Tibial artery (tissue), 4 donors: ENCODE measurements at regions not wholly inside any gene's neighbourhood (a gene's known extent, or its start where the extent isn't known, plus 50 kb on each side); places are given as distances from the start of the nearest gene placed in this dataset.
"Not testable (repeated sequence)": the region's sequence is repeated elsewhere in the genome, so short reads cannot be mapped to it uniquely, and the experiment has no call there.

Experiments
- DNase-seq, 2 donors: peaks; one replicate each; pipeline ENCODE4 v3.0.0-alpha.2; 2019
- H3K27ac ChIP-seq, 2 donors: fragments of 200-600 bp; sonication (generic) in 1 of 2; 1 replicate in 1 of 2; 2 replicates in 1 of 2; pipeline ENCODE4 v1.5.1; 2018 to 2019; ENCODE audit warnings: mild to moderate bottlenecking in 1 of 2
- H3K27me3 ChIP-seq, 2 donors: fragments of 200-600 bp; sonication (generic) in 1 of 2; one replicate each; pipeline versions ENCODE4 v1.5.1 to v1.6.0; 2016 to 2019
- H3K36me3 ChIP-seq, 3 donors: fragments of 200-600 bp; sonication (generic) in 2 of 3; one replicate each; pipeline ENCODE4 v1.5.1; 2016 to 2019; ENCODE audit warnings: mild to moderate bottlenecking in 2 of 3
- H3K4me1 ChIP-seq, 4 donors: fragments of 200-600 bp; sonication (generic) in 2 of 4; 1 replicate in 3 of 4; 2 replicates in 1 of 4; pipeline ENCODE4 v1.5.1; 2016 to 2019
- H3K4me3 ChIP-seq, 2 donors: fragments of 200-600 bp; sonication (generic) in 1 of 2; 1 replicate in 1 of 2; 2 replicates in 1 of 2; pipeline ENCODE4 v1.5.1; 2018 to 2019; ENCODE audit warnings: mild to moderate bottlenecking in 2 of 2
- H3K9me3 ChIP-seq, 3 donors: fragments of 200-600 bp; sonication (generic) in 1 of 3; one replicate each; pipeline ENCODE4 v1.5.1; 2016 to 2019
- intact Hi-C: fragments of 100-400 bp; cut with DNase I; formaldehyde crosslinking; loops from one replicate; pipeline ENCODE4 v1.15.0; 2023; ENCODE audit warnings: low total_unique reads
- TF ChIP-seq, protein P1 (sequence below), 2 experiments: fragments of 200-600 bp in 1 of 2; fragments of 450-650 bp in 1 of 2; IDR thresholded peaks; one replicate each; pipeline ENCODE4 v1.5.1; 2017 to 2019; ENCODE audit warnings: antibody characterized with exemption in 2 of 2, mild to moderate bottlenecking in 1 of 2, moderate library complexity in 1 of 2

DNA sequence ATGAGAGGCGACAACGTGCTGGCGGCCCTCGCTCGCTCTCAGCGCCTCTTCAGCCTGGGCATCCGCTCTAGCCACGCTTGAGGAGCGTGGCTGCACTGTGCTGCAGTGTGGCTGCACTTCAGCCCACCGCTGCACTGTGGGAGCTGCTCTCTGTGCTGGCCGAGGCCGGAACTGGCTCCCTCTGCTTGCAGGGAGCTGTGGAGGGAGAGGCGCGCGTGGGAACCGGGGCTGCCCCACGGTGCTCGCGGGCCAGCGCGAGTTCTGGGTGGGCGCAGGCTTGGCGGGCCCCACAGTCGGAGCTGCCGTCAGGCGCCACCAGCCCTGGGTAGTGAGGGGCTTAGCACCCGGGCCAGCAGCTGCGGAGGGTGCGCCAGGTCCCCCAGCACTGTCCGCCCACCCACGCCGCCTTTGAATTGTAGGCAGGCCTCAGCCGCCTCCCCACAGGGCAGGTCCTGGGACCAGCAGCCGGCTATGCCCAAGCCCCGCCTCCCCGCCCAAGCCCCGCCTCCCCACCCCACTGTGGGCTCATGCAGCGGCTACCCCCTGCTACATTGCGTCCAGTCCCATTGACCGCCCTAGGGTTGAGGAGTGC, 974.2 kb downstream of the FSCB start:
- no peak overlapping the region for H3K27ac ChIP-seq
- no peak overlapping the region for H3K4me3 ChIP-seq
- intact Hi-C loops = no loop called here
- DNase-seq = no peak
- no peaks in the 10 kb centered on the region for H3K27me3 ChIP-seq
- H3K9me3 ChIP-seq = no peaks in the 10 kb centered on the region
- TF ChIP-seq, protein P1, sequence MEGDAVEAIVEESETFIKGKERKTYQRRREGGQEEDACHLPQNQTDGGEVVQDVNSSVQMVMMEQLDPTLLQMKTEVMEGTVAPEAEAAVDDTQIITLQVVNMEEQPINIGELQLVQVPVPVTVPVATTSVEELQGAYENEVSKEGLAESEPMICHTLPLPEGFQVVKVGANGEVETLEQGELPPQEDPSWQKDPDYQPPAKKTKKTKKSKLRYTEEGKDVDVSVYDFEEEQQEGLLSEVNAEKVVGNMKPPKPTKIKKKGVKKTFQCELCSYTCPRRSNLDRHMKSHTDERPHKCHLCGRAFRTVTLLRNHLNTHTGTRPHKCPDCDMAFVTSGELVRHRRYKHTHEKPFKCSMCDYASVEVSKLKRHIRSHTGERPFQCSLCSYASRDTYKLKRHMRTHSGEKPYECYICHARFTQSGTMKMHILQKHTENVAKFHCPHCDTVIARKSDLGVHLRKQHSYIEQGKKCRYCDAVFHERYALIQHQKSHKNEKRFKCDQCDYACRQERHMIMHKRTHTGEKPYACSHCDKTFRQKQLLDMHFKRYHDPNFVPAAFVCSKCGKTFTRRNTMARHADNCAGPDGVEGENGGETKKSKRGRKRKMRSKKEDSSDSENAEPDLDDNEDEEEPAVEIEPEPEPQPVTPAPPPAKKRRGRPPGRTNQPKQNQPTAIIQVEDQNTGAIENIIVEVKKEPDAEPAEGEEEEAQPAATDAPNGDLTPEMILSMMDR (IDR thresholded peaks at IDR 0.05) = no peak
- no peaks in the 10 kb centered on the region for H3K36me3 ChIP-seq
- H3K4me1 ChIP-seq = no peaks in the 10 kb centered on the region

DNA sequence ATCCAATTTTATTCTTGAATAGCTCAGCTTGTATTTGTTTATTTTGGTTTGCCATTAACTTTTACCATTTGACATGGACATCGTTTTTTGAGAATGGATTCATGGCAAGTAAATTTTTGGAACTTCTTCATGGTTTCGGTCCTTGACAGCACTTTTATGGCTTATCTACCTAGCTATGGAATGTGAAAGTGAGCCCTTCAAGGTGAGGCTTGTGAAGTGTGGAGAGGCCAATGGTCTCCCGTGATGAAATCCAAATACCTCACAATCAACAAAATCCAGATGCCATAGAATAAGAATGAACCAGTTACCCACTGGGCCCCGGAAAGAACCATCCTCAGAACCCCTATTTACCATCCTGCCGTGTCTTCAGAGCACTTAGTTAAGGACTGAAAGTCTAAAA, 978.8 kb downstream of the FSCB start:
- H3K36me3 ChIP-seq = no peaks in the 10 kb centered on the region
- H3K4me1 ChIP-seq = no peaks in the 10 kb centered on the region
- no peaks in the 10 kb centered on the region for H3K27me3 ChIP-seq
- intact Hi-C loops = no loop called here
- TF ChIP-seq, protein P1 (IDR thresholded peaks at IDR 0.05) = no peak
- H3K9me3 ChIP-seq = no peaks in the 10 kb centered on the region
- DNase-seq = no peak
- no peak overlapping the region for H3K4me3 ChIP-seq
- H3K27ac ChIP-seq = no peak overlapping the region

DNA sequence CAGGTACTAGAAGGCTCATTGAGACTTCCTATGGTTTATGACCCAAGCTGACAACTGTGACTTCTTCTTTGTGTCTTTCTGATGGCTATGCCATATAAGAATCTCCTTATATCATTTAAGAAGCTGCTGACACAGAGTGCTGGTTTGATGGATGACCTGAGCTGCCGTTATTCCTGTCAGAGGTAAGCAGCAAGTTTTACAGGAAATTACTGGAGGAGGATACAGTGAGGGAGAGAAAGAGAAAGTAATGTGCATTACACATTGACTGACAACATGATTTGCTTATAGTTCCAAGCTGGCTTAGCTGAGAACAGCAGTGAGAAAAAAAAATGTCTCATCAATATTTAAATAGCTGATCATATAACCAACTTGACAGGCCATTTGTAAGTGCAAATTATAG, 981.4 kb downstream of the FSCB start:
- no peak for DNase-seq
- TF ChIP-seq, protein P1 (IDR thresholded peaks at IDR 0.05) = no peak
- H3K36me3 ChIP-seq = no peaks in the 10 kb centered on the region
- intact Hi-C loops = no loop called here
- H3K27ac ChIP-seq = no peak overlapping the region
- H3K4me3 ChIP-seq = no peak overlapping the region
- H3K4me1 ChIP-seq = no peaks in the 10 kb centered on the region
- H3K9me3 ChIP-seq = no peaks in the 10 kb centered on the region
- H3K27me3 ChIP-seq = no peaks in the 10 kb centered on the region

DNA sequence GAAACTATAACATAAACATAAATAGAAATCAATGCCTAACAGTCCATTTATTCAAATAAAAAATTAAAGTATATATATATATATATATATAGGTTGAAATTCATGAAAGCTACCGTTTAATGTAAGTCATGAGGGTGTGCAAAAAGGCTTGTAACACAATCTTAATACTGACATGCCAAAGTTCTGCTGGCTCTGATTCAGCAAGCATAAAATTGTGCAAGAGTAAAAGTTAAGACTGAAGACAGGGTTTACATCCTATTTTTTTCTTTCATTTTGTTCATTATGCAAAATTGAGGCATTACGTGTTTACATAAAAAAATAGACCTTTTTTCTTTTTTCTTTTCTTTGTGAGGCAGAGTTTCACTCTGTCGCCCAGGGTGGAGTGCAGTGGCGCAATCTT, 984.2 kb downstream of the FSCB start:
- Histone ChIP-seq H3K36me3 (no peaks in the 10 kb centered on the region), H3K27ac (no peak overlapping the region), H3K9me3 (no peaks in the 10 kb centered on the region), H3K27me3 (no peaks in the 10 kb centered on the region), H3K4me3 (no peak overlapping the region), H3K4me1 (no peaks in the 10 kb centered on the region)
- TF ChIP-seq, protein P1 (IDR thresholded peaks at IDR 0.05) = no peak
- intact Hi-C loops = no loop called here
- DNase-seq = no peak

DNA sequence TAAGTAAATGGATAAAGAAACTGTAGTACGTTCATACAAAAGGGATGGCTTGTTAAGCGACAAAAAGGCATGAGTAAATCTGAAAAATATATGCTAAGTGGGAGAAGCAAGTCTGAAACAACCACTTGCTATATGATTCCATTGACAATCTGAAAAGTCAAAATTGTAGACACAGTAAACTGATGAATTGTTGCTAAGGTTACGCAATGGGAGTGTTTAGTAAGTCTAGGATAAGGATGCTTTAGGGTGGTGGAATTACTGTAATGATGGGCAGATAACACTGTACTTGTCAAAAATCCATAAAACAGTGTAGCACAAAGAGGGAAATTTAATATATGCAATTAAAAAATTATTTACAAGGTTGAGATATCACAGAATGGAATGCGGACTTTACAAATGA, 984.9 kb downstream of the FSCB start:
- H3K4me1 ChIP-seq = no peaks in the 10 kb centered on the region
- H3K4me3 ChIP-seq = no peak overlapping the region
- H3K27ac ChIP-seq = no peak overlapping the region
- DNase-seq = no peak
- H3K9me3 ChIP-seq = no peaks in the 10 kb centered on the region
- H3K27me3 ChIP-seq = no peaks in the 10 kb centered on the region
- H3K36me3 ChIP-seq = no peaks in the 10 kb centered on the region
- TF ChIP-seq, protein P1 (IDR thresholded peaks at IDR 0.05) = no peak
- intact Hi-C loops = no loop called here

DNA sequence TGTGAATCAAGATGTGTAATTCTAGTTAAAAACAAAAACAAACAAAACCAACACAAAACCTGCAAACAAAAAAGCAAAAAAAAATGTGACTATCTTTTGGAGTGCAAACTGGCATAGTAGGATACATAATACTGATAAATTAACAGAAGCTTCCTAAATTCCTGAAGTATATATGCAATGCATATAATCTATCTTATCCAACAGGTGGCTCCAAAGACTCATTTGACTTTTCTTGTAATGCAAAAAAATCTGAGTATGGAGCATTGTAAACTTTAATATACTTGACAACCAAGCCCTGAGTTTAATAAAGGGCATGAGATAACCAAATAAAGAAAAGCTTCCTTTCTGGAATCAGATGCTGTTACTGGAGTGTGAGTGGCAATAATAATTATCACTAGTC, 1003.6 kb downstream of the FSCB start:
- intact Hi-C loops = no loop called here
- Histone ChIP-seq H3K27ac (no peak overlapping the region), H3K36me3 (no peaks in the 10 kb centered on the region), H3K4me1 (no peaks in the 10 kb centered on the region), H3K27me3 (no peaks in the 10 kb centered on the region), H3K9me3 (no peaks in the 10 kb centered on the region), H3K4me3 (no peak overlapping the region)
- no peak for DNase-seq
- TF ChIP-seq, protein P1 (IDR thresholded peaks at IDR 0.05) = no peak

DNA sequence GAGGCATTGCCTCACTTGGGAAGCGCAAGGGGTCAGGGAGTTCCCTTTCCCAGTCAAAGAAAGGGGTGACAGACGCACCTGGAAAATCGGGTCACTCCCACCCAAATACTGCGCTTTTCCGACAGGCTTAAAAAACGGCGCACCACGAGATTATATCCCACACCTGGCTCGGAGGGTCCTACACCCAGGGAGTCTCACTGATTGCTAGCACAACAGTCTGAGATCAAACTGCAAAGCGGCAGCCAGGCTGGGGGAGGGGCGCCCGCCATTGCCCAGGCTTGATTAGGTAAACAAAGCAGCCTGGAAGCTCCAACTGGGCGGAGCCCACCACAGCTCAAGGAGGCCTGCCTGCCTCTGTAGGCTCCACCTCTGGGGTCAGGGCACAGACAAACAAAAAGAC, 1014.7 kb downstream of the FSCB start:
- intact Hi-C loops, H3K4me3 ChIP-seq, H3K27me3 ChIP-seq, H3K9me3 ChIP-seq, H3K27ac ChIP-seq, H3K36me3 ChIP-seq, DNase-seq, H3K4me1 ChIP-seq: not testable (repeated sequence)
